ENCODE measurements at regions not wholly inside any gene's neighbourhood (a gene's known extent, or its start where the extent isn't known, plus 50 kb on each side); places are given as distances from the start of the nearest gene placed in this dataset.

GRCh38 chr2:30354150-30354549 lies 92.9 kb upstream of the LCLAT1 start:
- Histone ChIP-seq H3K27me3 (replicated peaks; ENCODE audit: insufficient read depth, low read depth, low read length, poor library complexity) (no peaks in the 10 kb centered on the region), H3K27ac (ENCODE audit: low read depth, low read length, poor library complexity, severe bottlenecking) (no peak overlapping the region), H3K4me1 (ENCODE audit: insufficient read depth, low read length, poor library complexity, severe bottlenecking) (no peaks in the 10 kb centered on the region), H3K4me3 (ENCODE audit: low read depth, low read length, poor library complexity, severe bottlenecking) (no peak overlapping the region), H3K9me3 (ENCODE audit: low read depth, low read length, poor library complexity, severe bottlenecking) (no peaks in the 10 kb centered on the region), H3K36me3 (ENCODE audit: insufficient read depth, low read length, poor library complexity, severe bottlenecking) (no peaks in the 10 kb centered on the region)
- no peak for DNase-seq (ENCODE audit: low spot score)
- TF ChIP-seq CTCF (conservative IDR thresholded peaks at IDR 0.05; ENCODE audit: low read depth, low read length) (no peak), EZH2 (IDR thresholded peaks at IDR 0.05; ENCODE audit: borderline replicate concordance, low read depth, low read length, poor library complexity, severe bottlenecking) (no peak)
- CTCF ChIA-PET = no interaction called here
- no TSS peak for BruUV-seq (replicated peaks)
- intact Hi-C loops (cut with micrococcal nuclease; ENCODE audit: unreplicated experiment) = no loop called here
- POLR2A ChIA-PET (ENCODE audit: low non-redundant PET) = interaction anchor here (0.8 kb wide), 1 partner anchor 240 kb away, joined by 4 read pairs; no protein-coding TSS in a partner anchor

DNA sequence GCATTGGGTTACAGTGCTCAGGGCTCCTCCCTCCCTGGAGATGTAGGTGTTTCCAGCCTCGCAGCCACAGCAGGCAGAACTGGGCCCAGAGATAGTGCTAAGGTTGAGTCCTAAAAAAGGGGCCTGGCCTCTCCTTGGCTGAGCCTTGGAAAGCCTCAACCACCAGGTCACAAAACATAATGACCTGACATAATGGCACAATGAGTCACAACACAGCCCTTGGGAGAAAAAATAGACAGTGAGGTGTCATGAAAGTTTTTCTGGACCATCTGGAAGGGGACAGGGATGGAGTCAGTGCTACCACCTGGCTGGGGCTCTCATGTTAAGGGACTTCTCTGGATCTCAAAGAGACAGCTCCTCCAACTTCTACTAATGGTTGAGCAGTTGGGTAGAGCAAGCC lies 92.4 kb upstream of the LCLAT1 start:
- DNase-seq (ENCODE audit: low spot score) = no peak
- ChIA-PET CTCF (no interaction called here), POLR2A (ENCODE audit: low non-redundant PET) (interaction anchor here (0.8 kb wide), 1 partner anchor 239 kb away, joined by 4 read pairs; no protein-coding TSS in a partner anchor)
- intact Hi-C loops (cut with micrococcal nuclease; ENCODE audit: unreplicated experiment) = no loop called here
- TF ChIP-seq CTCF (conservative IDR thresholded peaks at IDR 0.05; ENCODE audit: low read depth, low read length) = no peak
- no peak for TF ChIP-seq EZH2 (IDR thresholded peaks at IDR 0.05; ENCODE audit: borderline replicate concordance, low read depth, low read length, poor library complexity, severe bottlenecking)
- H3K4me1 ChIP-seq (ENCODE audit: insufficient read depth, low read length, poor library complexity, severe bottlenecking) = no peaks in the 10 kb centered on the region
- H3K9me3 ChIP-seq (ENCODE audit: low read depth, low read length, poor library complexity, severe bottlenecking) = no peaks in the 10 kb centered on the region
- no peak overlapping the region for H3K27ac ChIP-seq (ENCODE audit: low read depth, low read length, poor library complexity, severe bottlenecking)
- H3K4me3 ChIP-seq (ENCODE audit: low read depth, low read length, poor library complexity, severe bottlenecking) = no peak overlapping the region
- no TSS peak for BruUV-seq (replicated peaks)
- no peaks in the 10 kb centered on the region for H3K27me3 ChIP-seq (replicated peaks; ENCODE audit: insufficient read depth, low read depth, low read length, poor library complexity)
- no peaks in the 10 kb centered on the region for H3K36me3 ChIP-seq (ENCODE audit: insufficient read depth, low read length, poor library complexity, severe bottlenecking)

DNA sequence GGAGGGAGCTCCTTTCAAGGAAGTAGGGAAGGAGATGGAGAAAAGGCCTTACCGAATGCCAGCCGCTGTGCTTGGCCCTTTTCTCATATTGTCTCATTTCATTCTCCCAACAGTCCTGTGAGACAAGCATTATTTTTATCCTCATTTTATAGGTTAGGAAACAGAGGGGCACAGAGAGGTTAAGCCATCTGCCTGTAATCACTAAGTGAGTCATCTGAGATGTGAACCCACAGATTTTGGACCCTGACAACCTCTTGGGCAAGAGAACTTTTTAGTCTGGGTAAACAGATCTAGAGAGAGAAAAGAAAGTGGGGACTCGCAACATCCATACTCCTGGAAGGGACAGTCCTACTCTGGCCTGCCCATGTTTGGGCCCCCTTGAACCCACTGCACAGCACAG lies 91.7 kb upstream of the LCLAT1 start:
- Histone ChIP-seq H3K9me3 (ENCODE audit: low read depth, low read length, poor library complexity, severe bottlenecking) (no peaks in the 10 kb centered on the region), H3K27ac (ENCODE audit: low read depth, low read length, poor library complexity, severe bottlenecking) (no peak overlapping the region), H3K4me3 (ENCODE audit: low read depth, low read length, poor library complexity, severe bottlenecking) (no peak overlapping the region), H3K36me3 (ENCODE audit: insufficient read depth, low read length, poor library complexity, severe bottlenecking) (no peaks in the 10 kb centered on the region), H3K27me3 (replicated peaks; ENCODE audit: insufficient read depth, low read depth, low read length, poor library complexity) (no peaks in the 10 kb centered on the region), H3K4me1 (ENCODE audit: insufficient read depth, low read length, poor library complexity, severe bottlenecking) (no peaks in the 10 kb centered on the region)
- intact Hi-C loops (cut with micrococcal nuclease; ENCODE audit: unreplicated experiment) = no loop called here
- CTCF ChIA-PET = no interaction called here
- POLR2A ChIA-PET (ENCODE audit: low non-redundant PET) = interaction anchor here (0.8 kb wide), 1 partner anchor 238 kb away, joined by 4 read pairs; no protein-coding TSS in a partner anchor
- BruUV-seq (replicated peaks) = no TSS peak
- TF ChIP-seq CTCF (conservative IDR thresholded peaks at IDR 0.05; ENCODE audit: low read depth, low read length) = no peak
- no peak for TF ChIP-seq EZH2 (IDR thresholded peaks at IDR 0.05; ENCODE audit: borderline replicate concordance, low read depth, low read length, poor library complexity, severe bottlenecking)
- no peak for DNase-seq (ENCODE audit: low spot score)

All from A673 (cell line).